ENCODE measurements at regions not wholly inside any gene's neighbourhood (a gene's known extent, or its start where the extent isn't known, plus 50 kb on each side); places are given as distances from the start of the nearest gene placed in this dataset.

DNA sequence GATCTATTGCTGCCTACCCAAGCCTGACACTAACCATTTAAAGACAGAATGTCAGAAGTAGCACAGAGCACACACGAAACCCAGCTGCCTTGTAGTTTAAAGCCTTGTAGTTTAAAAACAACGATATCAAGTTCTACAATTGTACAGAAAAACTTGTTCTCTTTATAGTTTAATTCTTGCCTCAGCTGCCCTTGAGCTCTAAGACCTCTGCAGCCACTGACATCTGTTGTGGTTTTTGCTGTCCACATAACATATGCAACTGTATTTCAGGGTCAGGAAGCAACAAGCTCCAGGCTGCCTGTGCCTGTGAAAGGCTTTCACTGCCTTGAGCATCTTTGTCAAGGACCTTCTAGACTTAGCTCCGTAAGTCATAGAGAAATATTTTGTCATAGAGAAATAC lies 227.2 kb downstream of the SPCS3 start:
- TF ChIP-seq, protein P1, sequence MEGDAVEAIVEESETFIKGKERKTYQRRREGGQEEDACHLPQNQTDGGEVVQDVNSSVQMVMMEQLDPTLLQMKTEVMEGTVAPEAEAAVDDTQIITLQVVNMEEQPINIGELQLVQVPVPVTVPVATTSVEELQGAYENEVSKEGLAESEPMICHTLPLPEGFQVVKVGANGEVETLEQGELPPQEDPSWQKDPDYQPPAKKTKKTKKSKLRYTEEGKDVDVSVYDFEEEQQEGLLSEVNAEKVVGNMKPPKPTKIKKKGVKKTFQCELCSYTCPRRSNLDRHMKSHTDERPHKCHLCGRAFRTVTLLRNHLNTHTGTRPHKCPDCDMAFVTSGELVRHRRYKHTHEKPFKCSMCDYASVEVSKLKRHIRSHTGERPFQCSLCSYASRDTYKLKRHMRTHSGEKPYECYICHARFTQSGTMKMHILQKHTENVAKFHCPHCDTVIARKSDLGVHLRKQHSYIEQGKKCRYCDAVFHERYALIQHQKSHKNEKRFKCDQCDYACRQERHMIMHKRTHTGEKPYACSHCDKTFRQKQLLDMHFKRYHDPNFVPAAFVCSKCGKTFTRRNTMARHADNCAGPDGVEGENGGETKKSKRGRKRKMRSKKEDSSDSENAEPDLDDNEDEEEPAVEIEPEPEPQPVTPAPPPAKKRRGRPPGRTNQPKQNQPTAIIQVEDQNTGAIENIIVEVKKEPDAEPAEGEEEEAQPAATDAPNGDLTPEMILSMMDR (IDR thresholded peaks at IDR 0.05), result no peak
- no peak for TF ChIP-seq POLR2AphosphoS5 (IDR thresholded peaks at IDR 0.05)

All from prostate gland (tissue), 2 donors.